ENCODE measurements at regions not wholly inside any gene's neighbourhood (a gene's known extent, or its start where the extent isn't known, plus 50 kb on each side); places are given as distances from the start of the nearest gene placed in this dataset.

- no peaks in the 10 kb centered on the region for H3K79me2 ChIP-seq (ENCODE audit: insufficient read depth, low read length)
- no peaks in the 10 kb centered on the region for H3K9me3 ChIP-seq (ENCODE audit: insufficient read depth, low read depth, low read length)
- no peak overlapping the region for H3K4me3 ChIP-seq (ENCODE audit: insufficient read depth, low read depth, low read length)
- H4K20me1 ChIP-seq (ENCODE audit: insufficient read depth, low read length): no peaks in the 10 kb centered on the region
- Mint-ChIP-seq H3K4me3 (ENCODE audit: unreplicated experiment) (no peak overlapping the region), H3K9me3 (ENCODE audit: unreplicated experiment) (no peaks in the 10 kb centered on the region), H3K27ac (ENCODE audit: unreplicated experiment) (no peak overlapping the region), H3K36me3 (ENCODE audit: low read depth, unreplicated experiment) (no peaks in the 10 kb centered on the region), H3K27me3 (ENCODE audit: low read depth, unreplicated experiment) (no peaks in the 10 kb centered on the region), H3K4me1 (ENCODE audit: low read depth, unreplicated experiment) (no peaks in the 10 kb centered on the region)
- H3K4me2 ChIP-seq (ENCODE audit: low read length): no peak overlapping the region
- H3K27ac ChIP-seq (ENCODE audit: low read depth, low read length): no peak overlapping the region
- no peaks in the 10 kb centered on the region for H3K4me1 ChIP-seq (ENCODE audit: insufficient read depth, low read length)
- TF ChIP-seq CTCF (IDR thresholded peaks at IDR 0.05; ENCODE audit: insufficient read depth, low read depth, low read length) (no peak), EZH2 (IDR thresholded peaks at IDR 0.05; ENCODE audit: insufficient read depth, low read length) (no peak)
- no peak overlapping the region for H3K9ac ChIP-seq (ENCODE audit: low read length)
- no peaks in the 10 kb centered on the region for H3K36me3 ChIP-seq (ENCODE audit: insufficient read depth, low read length)
- H2AFZ ChIP-seq (ENCODE audit: low read depth, low read length): no peak overlapping the region
- no peaks in the 10 kb centered on the region for H3K27me3 ChIP-seq (ENCODE audit: insufficient read depth, low read length)
- FAIRE-seq: no peak
- no peak for DNase-seq (ENCODE audit: low read depth)
These were observed 348.0 kb upstream of the EPHA6 start for GRCh38 chr3:96466441-96466840.

DNA sequence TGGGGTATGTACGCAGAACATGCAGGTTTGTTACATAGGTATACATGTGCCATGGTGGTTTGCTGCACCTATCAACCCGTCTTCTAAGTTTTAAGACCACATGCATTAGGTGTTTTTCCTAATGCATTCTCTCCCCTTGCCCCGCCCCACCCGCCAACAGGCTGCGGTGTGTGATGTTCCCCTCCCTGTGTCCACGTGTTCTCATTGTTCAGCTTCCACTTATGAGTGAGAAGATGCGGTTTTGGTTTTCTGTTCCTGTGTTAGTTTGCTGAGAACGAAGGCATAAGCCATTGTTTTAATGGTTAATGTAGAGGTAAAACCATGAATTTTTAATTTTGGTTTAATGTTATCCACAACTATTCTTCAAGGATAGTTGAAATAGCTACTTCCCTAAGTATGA is 346.8 kb upstream of the EPHA6 start:
- no peaks in the 10 kb centered on the region for H3K4me1 Mint-ChIP-seq (ENCODE audit: low read depth, unreplicated experiment)
- no peak overlapping the region for H3K4me3 Mint-ChIP-seq (ENCODE audit: unreplicated experiment)
- Histone ChIP-seq H3K9ac (ENCODE audit: low read length) (no peak overlapping the region), H3K4me2 (ENCODE audit: low read length) (no peak overlapping the region), H2AFZ (ENCODE audit: low read depth, low read length) (no peak overlapping the region), H3K9me3 (ENCODE audit: insufficient read depth, low read depth, low read length) (no peaks in the 10 kb centered on the region), H4K20me1 (ENCODE audit: insufficient read depth, low read length) (no peaks in the 10 kb centered on the region), H3K4me3 (ENCODE audit: insufficient read depth, low read depth, low read length) (no peak overlapping the region), H3K4me1 (ENCODE audit: insufficient read depth, low read length) (no peaks in the 10 kb centered on the region), H3K79me2 (ENCODE audit: insufficient read depth, low read length) (no peaks in the 10 kb centered on the region), H3K27me3 (ENCODE audit: insufficient read depth, low read length) (no peaks in the 10 kb centered on the region), H3K36me3 (ENCODE audit: insufficient read depth, low read length) (no peaks in the 10 kb centered on the region), H3K27ac (ENCODE audit: low read depth, low read length) (no peak overlapping the region)
- H3K27me3 Mint-ChIP-seq (ENCODE audit: low read depth, unreplicated experiment): no peaks in the 10 kb centered on the region
- no peak overlapping the region for H3K27ac Mint-ChIP-seq (ENCODE audit: unreplicated experiment)
- no peak for DNase-seq (ENCODE audit: low read depth)
- H3K36me3 Mint-ChIP-seq (ENCODE audit: low read depth, unreplicated experiment): no peaks in the 10 kb centered on the region
- FAIRE-seq: no peak
- no peaks in the 10 kb centered on the region for H3K9me3 Mint-ChIP-seq (ENCODE audit: unreplicated experiment)
- TF ChIP-seq EZH2 (IDR thresholded peaks at IDR 0.05; ENCODE audit: insufficient read depth, low read length) (no peak), CTCF (IDR thresholded peaks at IDR 0.05; ENCODE audit: insufficient read depth, low read depth, low read length) (no peak)

DNA sequence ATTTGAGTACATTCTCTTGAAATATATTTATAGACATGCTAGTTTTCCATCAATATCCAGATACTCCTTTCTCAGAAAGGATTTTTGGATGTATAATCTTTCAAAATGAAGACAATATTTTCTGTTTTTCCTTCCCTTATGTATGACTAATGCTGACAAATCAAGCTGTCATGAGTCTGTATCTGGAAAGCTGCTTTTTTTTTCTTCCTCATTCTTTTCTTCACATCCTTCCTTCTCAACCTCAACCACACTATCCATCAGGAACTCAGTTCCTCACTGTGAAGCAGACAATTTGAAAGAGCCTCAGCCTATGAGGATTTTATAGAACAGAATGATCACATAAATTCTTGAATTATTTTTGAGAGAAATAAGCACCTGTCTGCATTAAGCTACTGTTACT is 335.9 kb upstream of the EPHA6 start:
- Mint-ChIP-seq H3K27ac (ENCODE audit: unreplicated experiment) (no peak overlapping the region), H3K36me3 (ENCODE audit: low read depth, unreplicated experiment) (no peaks in the 10 kb centered on the region), H3K4me1 (ENCODE audit: low read depth, unreplicated experiment) (peaks cover 8% of the 10 kb centered on the region), H3K4me3 (ENCODE audit: unreplicated experiment) (no peak overlapping the region), H3K9me3 (ENCODE audit: unreplicated experiment) (peaks cover 9% of the 10 kb centered on the region), H3K27me3 (ENCODE audit: low read depth, unreplicated experiment) (no peaks in the 10 kb centered on the region)
- DNase-seq (ENCODE audit: low read depth) (peak; percentile 3), FAIRE-seq (no peak)
- no peak overlapping the region for H3K4me3 ChIP-seq (ENCODE audit: insufficient read depth, low read depth, low read length)
- H3K36me3 ChIP-seq (ENCODE audit: insufficient read depth, low read length): no peaks in the 10 kb centered on the region
- H3K9ac ChIP-seq (ENCODE audit: low read length): no peak overlapping the region
- no peak overlapping the region for H3K4me2 ChIP-seq (ENCODE audit: low read length)
- H2AFZ ChIP-seq (ENCODE audit: low read depth, low read length): no peak overlapping the region
- no peak overlapping the region for H3K27ac ChIP-seq (ENCODE audit: low read depth, low read length)
- H3K9me3 ChIP-seq (ENCODE audit: insufficient read depth, low read depth, low read length): peaks cover 7% of the 10 kb centered on the region
- H3K4me1 ChIP-seq (ENCODE audit: insufficient read depth, low read length): no peaks in the 10 kb centered on the region
- no peak for TF ChIP-seq CTCF (IDR thresholded peaks at IDR 0.05; ENCODE audit: insufficient read depth, low read depth, low read length)
- no peak for TF ChIP-seq EZH2 (IDR thresholded peaks at IDR 0.05; ENCODE audit: insufficient read depth, low read length)
- H3K27me3 ChIP-seq (ENCODE audit: insufficient read depth, low read length): no peaks in the 10 kb centered on the region
- H3K79me2 ChIP-seq (ENCODE audit: insufficient read depth, low read length): no peaks in the 10 kb centered on the region
- no peaks in the 10 kb centered on the region for H4K20me1 ChIP-seq (ENCODE audit: insufficient read depth, low read length)

Measured in astrocyte (in vitro differentiated cells and primary cell).